ENCODE measurements at regions not wholly inside any gene's neighbourhood (a gene's known extent, or its start where the extent isn't known, plus 50 kb on each side); places are given as distances from the start of the nearest gene placed in this dataset.

DNA sequence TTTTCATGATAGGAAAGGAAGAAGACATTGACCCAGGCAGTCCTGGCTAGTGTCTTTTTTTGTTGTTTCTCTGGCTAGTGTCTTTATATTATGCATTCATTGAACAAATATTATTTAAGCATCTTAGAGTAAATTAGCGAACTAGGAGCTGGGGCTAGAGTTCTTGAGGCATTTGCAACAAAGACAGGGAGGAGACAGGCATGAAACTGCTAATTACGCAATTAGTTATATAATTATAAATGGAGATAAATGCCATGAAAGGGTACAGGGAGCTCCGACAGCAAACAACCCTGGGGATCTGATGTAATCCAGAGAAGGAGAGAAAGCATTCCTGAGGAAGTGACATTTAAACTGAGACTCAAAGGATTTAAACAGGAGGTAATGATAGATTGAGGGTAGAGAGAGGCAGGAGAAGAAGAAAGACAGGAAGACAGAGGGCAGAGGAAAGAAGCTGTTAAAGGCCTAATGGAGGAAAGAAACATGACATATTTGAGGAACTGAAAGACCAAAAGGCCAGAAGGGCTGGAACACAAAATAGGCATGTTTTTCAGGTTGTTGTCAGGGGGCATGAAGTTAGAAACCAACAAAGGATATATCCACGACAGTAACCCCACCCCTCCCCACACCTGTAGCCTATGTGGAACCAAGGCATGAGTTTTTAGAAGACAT is 99.5 kb upstream of the GJB5 start:
- no peak overlapping the region for H3K27ac ChIP-seq
- no peak for DNase-seq (ENCODE audit: low spot score in 2 of 2)
- TF ChIP-seq POLR2A (IDR thresholded peaks at IDR 0.05) (no peak), EP300 (IDR thresholded peaks at IDR 0.05) (no peak), POLR2AphosphoS5 (IDR thresholded peaks at IDR 0.05) (no peak)
- TF ChIP-seq, protein P1, sequence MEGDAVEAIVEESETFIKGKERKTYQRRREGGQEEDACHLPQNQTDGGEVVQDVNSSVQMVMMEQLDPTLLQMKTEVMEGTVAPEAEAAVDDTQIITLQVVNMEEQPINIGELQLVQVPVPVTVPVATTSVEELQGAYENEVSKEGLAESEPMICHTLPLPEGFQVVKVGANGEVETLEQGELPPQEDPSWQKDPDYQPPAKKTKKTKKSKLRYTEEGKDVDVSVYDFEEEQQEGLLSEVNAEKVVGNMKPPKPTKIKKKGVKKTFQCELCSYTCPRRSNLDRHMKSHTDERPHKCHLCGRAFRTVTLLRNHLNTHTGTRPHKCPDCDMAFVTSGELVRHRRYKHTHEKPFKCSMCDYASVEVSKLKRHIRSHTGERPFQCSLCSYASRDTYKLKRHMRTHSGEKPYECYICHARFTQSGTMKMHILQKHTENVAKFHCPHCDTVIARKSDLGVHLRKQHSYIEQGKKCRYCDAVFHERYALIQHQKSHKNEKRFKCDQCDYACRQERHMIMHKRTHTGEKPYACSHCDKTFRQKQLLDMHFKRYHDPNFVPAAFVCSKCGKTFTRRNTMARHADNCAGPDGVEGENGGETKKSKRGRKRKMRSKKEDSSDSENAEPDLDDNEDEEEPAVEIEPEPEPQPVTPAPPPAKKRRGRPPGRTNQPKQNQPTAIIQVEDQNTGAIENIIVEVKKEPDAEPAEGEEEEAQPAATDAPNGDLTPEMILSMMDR (IDR thresholded peaks at IDR 0.05), result no peak
- no peaks in the 10 kb centered on the region for H3K9me3 ChIP-seq
- H3K36me3 ChIP-seq, result no peaks in the 10 kb centered on the region
- WGBS, result 61% methylated on average over 4 of the region's 4 CpGs
- H3K27me3 ChIP-seq, result peaks cover 42% of the 10 kb centered on the region
- H3K4me1 ChIP-seq, result no peaks in the 10 kb centered on the region
- no peak overlapping the region for H3K4me3 ChIP-seq

DNA sequence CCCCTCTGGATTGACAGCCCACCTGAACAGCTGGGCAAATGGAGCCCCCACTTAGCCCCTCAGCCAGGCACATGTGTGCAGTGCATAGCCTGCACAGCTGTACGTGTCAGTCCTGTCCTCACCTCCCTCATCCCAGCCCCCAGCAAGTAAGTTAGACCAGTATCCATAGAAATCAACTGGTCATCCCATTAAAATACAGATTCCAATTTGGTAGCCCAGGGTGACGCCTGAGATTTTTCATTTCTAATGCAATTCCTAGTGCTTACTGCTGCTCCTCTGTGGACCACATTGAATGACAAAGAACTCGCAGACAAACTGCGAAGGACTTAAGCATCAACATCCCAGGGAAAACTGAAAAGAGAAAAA is 99.0 kb upstream of the GJB5 start:
- H3K4me1 ChIP-seq, result no peaks in the 10 kb centered on the region
- no peak overlapping the region for H3K4me3 ChIP-seq
- DNase-seq (ENCODE audit: low spot score in 2 of 2), result no peak
- no peaks in the 10 kb centered on the region for H3K36me3 ChIP-seq
- no peak overlapping the region for H3K27ac ChIP-seq
- peaks cover 36% of the 10 kb centered on the region for H3K27me3 ChIP-seq
- no peaks in the 10 kb centered on the region for H3K9me3 ChIP-seq
- TF ChIP-seq, protein P1 (IDR thresholded peaks at IDR 0.05), result no peak
- TF ChIP-seq EP300 (IDR thresholded peaks at IDR 0.05) (no peak), POLR2AphosphoS5 (IDR thresholded peaks at IDR 0.05) (no peak), POLR2A (IDR thresholded peaks at IDR 0.05) (no peak)
- 83% methylated on average over 4 of the region's 4 CpGs for WGBS

DNA sequence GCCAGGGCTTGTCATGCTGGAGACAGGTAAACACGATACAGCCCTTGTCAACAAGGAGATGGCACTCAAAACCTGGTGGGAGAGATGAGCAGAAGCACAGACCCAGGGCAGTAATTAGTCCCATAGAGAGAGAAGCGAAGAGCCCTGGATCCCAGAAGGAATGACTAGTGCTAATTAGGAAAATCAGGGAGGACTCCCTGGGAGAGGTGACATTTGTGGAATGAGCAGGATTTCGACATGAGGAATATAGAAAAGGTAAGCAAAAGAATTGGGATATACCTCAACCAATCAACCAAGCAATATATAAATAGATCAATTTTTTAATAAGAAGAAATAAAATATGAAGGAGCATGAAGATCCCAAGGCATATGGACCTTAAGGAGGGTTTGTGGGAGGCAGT is 98.5 kb upstream of the GJB5 start:
- Histone ChIP-seq H3K9me3 (no peaks in the 10 kb centered on the region), H3K4me1 (no peaks in the 10 kb centered on the region), H3K27me3 (peaks cover 34% of the 10 kb centered on the region), H3K36me3 (no peaks in the 10 kb centered on the region), H3K27ac (no peak overlapping the region), H3K4me3 (no peak overlapping the region)
- TF ChIP-seq POLR2A (IDR thresholded peaks at IDR 0.05), result no peak
- TF ChIP-seq POLR2AphosphoS5 (IDR thresholded peaks at IDR 0.05), result no peak
- TF ChIP-seq, protein P1 (IDR thresholded peaks at IDR 0.05), result no peak
- WGBS, result 83% methylated on average over 3 of the region's 3 CpGs
- no peak for DNase-seq (ENCODE audit: low spot score in 2 of 2)

DNA sequence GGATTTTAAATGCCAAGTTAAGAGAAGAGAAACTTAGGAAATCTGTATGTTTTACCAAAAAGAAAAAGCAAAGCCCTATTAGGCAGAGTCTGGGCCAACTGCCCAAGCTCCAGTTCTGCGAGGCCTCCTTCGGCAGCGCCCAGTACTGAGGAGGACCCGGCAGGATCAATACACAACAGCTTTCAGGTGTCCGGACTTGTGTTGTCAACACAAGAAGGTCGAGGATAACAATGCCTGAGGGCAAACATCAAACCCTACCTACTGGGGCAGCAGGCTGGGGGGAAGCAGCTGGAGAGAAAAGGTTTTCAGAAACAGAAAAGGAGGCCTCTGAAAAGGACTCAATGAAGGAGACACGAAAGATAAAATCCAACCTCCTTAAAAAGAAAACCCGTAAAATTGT is 98.1 kb upstream of the GJB5 start:
- Histone ChIP-seq H3K4me3 (no peak overlapping the region), H3K27ac (no peak overlapping the region), H3K27me3 (peaks cover 29% of the 10 kb centered on the region), H3K36me3 (no peaks in the 10 kb centered on the region), H3K4me1 (no peaks in the 10 kb centered on the region), H3K9me3 (no peaks in the 10 kb centered on the region)
- 47% methylated on average over 8 of the region's 8 CpGs for whole genome bisulfite sequencing
- TF ChIP-seq POLR2AphosphoS5 (IDR thresholded peaks at IDR 0.05) (no peak), POLR2A (IDR thresholded peaks at IDR 0.05) (no peak), EP300 (IDR thresholded peaks at IDR 0.05) (no peak)
- TF ChIP-seq, protein P1 (IDR thresholded peaks at IDR 0.05), result no peak
- DNase-seq (ENCODE audit: low spot score in 2 of 2), result no peak

DNA sequence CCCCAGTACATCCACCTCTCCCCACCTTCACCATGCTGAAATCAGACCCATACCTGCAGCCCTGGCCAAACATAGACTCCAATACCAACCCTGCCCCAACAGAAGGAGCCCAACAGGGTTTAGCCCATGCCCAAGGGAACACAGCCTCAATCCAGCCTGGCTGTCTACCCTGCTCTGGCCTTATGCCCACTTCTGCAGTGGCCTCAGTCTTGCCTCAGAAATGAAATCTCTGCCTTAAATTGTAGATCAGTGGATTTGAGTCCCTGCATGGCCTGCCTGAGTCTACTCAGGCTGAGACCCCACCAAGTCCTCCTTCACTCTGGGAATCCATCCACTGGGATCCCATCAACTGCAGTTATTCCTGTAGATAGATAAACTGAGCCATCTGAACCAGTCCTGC is 97.6 kb upstream of the GJB5 start:
- peaks cover 25% of the 10 kb centered on the region for H3K27me3 ChIP-seq
- no peaks in the 10 kb centered on the region for H3K36me3 ChIP-seq
- no peaks in the 10 kb centered on the region for H3K9me3 ChIP-seq
- no peak overlapping the region for H3K27ac ChIP-seq
- H3K4me3 ChIP-seq, result no peak overlapping the region
- no peak for TF ChIP-seq POLR2AphosphoS5 (IDR thresholded peaks at IDR 0.05)
- TF ChIP-seq EP300 (IDR thresholded peaks at IDR 0.05), result no peak
- no peak for TF ChIP-seq POLR2A (IDR thresholded peaks at IDR 0.05)
- TF ChIP-seq, protein P1 (IDR thresholded peaks at IDR 0.05), result no peak
- H3K4me1 ChIP-seq, result no peaks in the 10 kb centered on the region
- DNase-seq (ENCODE audit: low spot score in 2 of 2), result no peak
